Stomach (tissue), 8 donors: ENCODE measurements at regions not wholly inside any gene's neighbourhood (a gene's known extent, or its start where the extent isn't known, plus 50 kb on each side); places are given as distances from the start of the nearest gene placed in this dataset.

ENCODE experiments used
- DNase-seq, 2 donors: peaks; one replicate each; pipeline versions ENCODE4 v3.0.0 to v3.0.0-alpha.2; 2013 to 2019
- H3K27ac ChIP-seq, 5 donors: fragments of 200-600 bp in 4 of 5; sonication (generic) in 4 of 5; one replicate each; pipeline ENCODE4 v1.5.1; 2013 to 2019; ENCODE audit warnings: mild to moderate bottlenecking in 1 of 5, moderate library complexity in 1 of 5
- H3K27me3 ChIP-seq, 3 donors: fragments of 200-600 bp; sonication (generic); one replicate each; pipeline ENCODE4 v1.5.1; 2017 to 2019; ENCODE audit warnings: mixed run types in 1 of 3
- H3K36me3 ChIP-seq, 4 donors: fragments of 200-600 bp; sonication (generic); 1 replicate in 3 of 4; 2 replicates in 1 of 4; pipeline ENCODE4 v1.5.1; 2016 to 2019
- H3K4me1 ChIP-seq, 4 donors: fragments of 200-600 bp; sonication (generic); one replicate each; pipeline ENCODE4 v1.5.1; 2016 to 2019
- H3K4me3 ChIP-seq, 4 donors: fragments of 200-600 bp; sonication (generic) in 3 of 4; one replicate each; pipeline ENCODE4 v1.5.1; 2016 to 2019; ENCODE audit warnings: mild to moderate bottlenecking in 1 of 4
- H3K9me3 ChIP-seq, 4 donors: fragments of 200-600 bp; sonication (generic); one replicate each; pipeline ENCODE4 v1.5.1; 2016 to 2019
- CTCF ChIP-seq, 7 experiments: fragments of 450-650 bp in 4 of 7; fragments of 200-600 bp in 3 of 7; sonication (generic) in 3 of 7; IDR thresholded peaks; one replicate each; pipeline ENCODE4 v1.5.1; 2016 to 2019; ENCODE audit warnings: antibody characterized with exemption in 7 of 7, control low read depth in 2 of 7, mild to moderate bottlenecking in 1 of 7
- EP300 ChIP-seq: sonication (generic); formaldehyde crosslinking; IDR thresholded peaks from one replicate; pipeline ENCODE4 v1.6.1; 2017; ENCODE audit warnings: antibody characterized with exemption
- POLR2A ChIP-seq, 4 donors: fragments of 450-650 bp; IDR thresholded peaks; one replicate each; pipeline ENCODE4 v1.6.1; 2016; ENCODE audit warnings: antibody characterized with exemption in 4 of 4, control low read depth in 2 of 4, mild to moderate bottlenecking in 1 of 4, moderate library complexity in 1 of 4
- POLR2AphosphoS5 ChIP-seq, 3 donors: sonication (generic); formaldehyde crosslinking; IDR thresholded peaks; one replicate each; pipeline ENCODE4 v1.6.1; 2016; ENCODE audit warnings: antibody characterized with exemption in 3 of 3
- WGBS, 5 donors: extraction: QIAGEN DNeasy Blood & Tissue Kit in 3 of 5; methylation state at CpG; one replicate each; pipeline versions ENCODE4 v1.1.5 to v1.1.7; 2013 to 2018; 5-methylcytosine and 5-hydroxymethylcytosine counted together
- intact Hi-C: fragments of 100-400 bp; cut with DNase I; formaldehyde crosslinking; loops from one replicate; pipeline ENCODE4 v1.15.1; 2023; ENCODE audit warnings: low total_unique reads
- donor health status: healthy with polysubstance abuse.
- donor health status: Bipolar disorder and iron deficiency.
- donor health status: healthy.

- no peak overlapping the region for H3K4me3 ChIP-seq
- no peaks in the 10 kb centered on the region for H3K9me3 ChIP-seq
- H3K36me3 ChIP-seq: no peaks in the 10 kb centered on the region
- no peak overlapping the region for H3K27ac ChIP-seq
- no peaks in the 10 kb centered on the region for H3K27me3 ChIP-seq
- 50 to 88% (median 62%) methylated on average over 1 of the region's 1 CpG; no CpG with 5 or more reads in 1 of the 5 donors for WGBS, 5 donors
- intact Hi-C loops: no loop called here
- DNase-seq: no peak
- TF ChIP-seq CTCF (IDR thresholded peaks at IDR 0.05): no peak
- peaks cover 0 to 5% (median 2%) of the 10 kb centered on the region in 4 donors for H3K4me1 ChIP-seq
These were observed 83.0 kb upstream of the DCLK2 start for GRCh38 chr4:149995134-149995756.

GRCh38 chr4:149997881-149998421 is 80.3 kb upstream of the DCLK2 start:
- no peak for TF ChIP-seq POLR2AphosphoS5 (IDR thresholded peaks at IDR 0.05)
- TF ChIP-seq CTCF (IDR thresholded peaks at IDR 0.05): no peak
- no peak for TF ChIP-seq EP300
- no peak for TF ChIP-seq POLR2A (IDR thresholded peaks at IDR 0.05)
- Histone ChIP-seq H3K27me3 (no peaks in the 10 kb centered on the region), H3K4me1 (peaks cover 0 to 5% (median 2%) of the 10 kb centered on the region in 4 donors), H3K9me3 (no peaks in the 10 kb centered on the region), H3K36me3 (no peaks in the 10 kb centered on the region), H3K4me3 (no peak overlapping the region), H3K27ac (no peak overlapping the region)
- DNase-seq: no peak
- intact Hi-C loops: no loop called here
- WGBS, 5 donors: 30 to 43% (median 36%) methylated on average over 4 of the region's 4 CpGs

- DNase-seq: peak in 1 of 2 donors; percentile 86
- Histone ChIP-seq H3K27ac (no peak overlapping the region), H3K4me3 (no peak overlapping the region), H3K9me3 (no peaks in the 10 kb centered on the region), H3K4me1 (peaks cover 0 to 10% (median 7%) of the 10 kb centered on the region in 4 donors), H3K27me3 (no peaks in the 10 kb centered on the region), H3K36me3 (no peaks in the 10 kb centered on the region)
- WGBS, 5 donors: 8 to 20% (median 13%) methylated on average over 3 of the region's 3 CpGs
- intact Hi-C loops: no loop called here
- peak in 5 of 7 experiments; percentile 28 to 39 (median 34) for TF ChIP-seq CTCF (IDR thresholded peaks at IDR 0.05)
- no peak for TF ChIP-seq EP300
- no peak for TF ChIP-seq POLR2AphosphoS5 (IDR thresholded peaks at IDR 0.05)
- TF ChIP-seq POLR2A (IDR thresholded peaks at IDR 0.05): no peak
These were observed 78.7 kb upstream of the DCLK2 start for GRCh38 chr4:149999485-150000074.

GRCh38 chr4:150001815-150002214 is 76.4 kb upstream of the DCLK2 start:
- Histone ChIP-seq H3K27ac (no peak overlapping the region), H3K4me1 (peaks cover 0 to 30% (median 19%) of the 10 kb centered on the region in 4 donors), H3K27me3 (no peaks in the 10 kb centered on the region), H3K36me3 (no peaks in the 10 kb centered on the region), H3K4me3 (no peak overlapping the region), H3K9me3 (no peaks in the 10 kb centered on the region)
- DNase-seq: no peak
- TF ChIP-seq POLR2A (IDR thresholded peaks at IDR 0.05): no peak
- no peak for TF ChIP-seq POLR2AphosphoS5 (IDR thresholded peaks at IDR 0.05)
- no peak for TF ChIP-seq EP300
- TF ChIP-seq CTCF (IDR thresholded peaks at IDR 0.05): no peak
- intact Hi-C loops: no loop called here
- WGBS, 5 donors: 87 to 96% (median 92%) methylated on average over 5 of the region's 5 CpGs
